ENCODE measurements at regions not wholly inside any gene's neighbourhood (a gene's known extent, or its start where the extent isn't known, plus 50 kb on each side); places are given as distances from the start of the nearest gene placed in this dataset.

DNA sequence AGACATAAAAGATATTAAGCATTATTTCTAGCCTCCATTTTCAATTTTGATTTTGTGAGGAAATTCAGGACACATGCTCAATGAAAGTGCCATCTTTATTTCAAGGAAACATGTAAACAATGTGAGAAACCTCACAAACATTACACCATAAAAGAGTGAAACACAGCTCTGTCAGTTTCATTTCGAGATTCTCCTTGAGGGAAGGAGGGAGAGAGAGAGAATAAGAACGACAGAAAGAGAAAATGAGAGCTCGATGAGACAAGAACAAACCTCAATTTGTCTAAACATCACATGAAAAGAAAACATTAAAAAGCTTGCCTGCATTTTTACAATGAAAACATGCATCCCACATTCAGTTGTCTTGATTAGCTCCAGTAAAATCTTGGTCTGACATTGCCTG lies 553.5 kb upstream of the MEF2C start:
- no peak for TF ChIP-seq EP300 (IDR thresholded peaks at IDR 0.05)
- TF ChIP-seq, protein P1, sequence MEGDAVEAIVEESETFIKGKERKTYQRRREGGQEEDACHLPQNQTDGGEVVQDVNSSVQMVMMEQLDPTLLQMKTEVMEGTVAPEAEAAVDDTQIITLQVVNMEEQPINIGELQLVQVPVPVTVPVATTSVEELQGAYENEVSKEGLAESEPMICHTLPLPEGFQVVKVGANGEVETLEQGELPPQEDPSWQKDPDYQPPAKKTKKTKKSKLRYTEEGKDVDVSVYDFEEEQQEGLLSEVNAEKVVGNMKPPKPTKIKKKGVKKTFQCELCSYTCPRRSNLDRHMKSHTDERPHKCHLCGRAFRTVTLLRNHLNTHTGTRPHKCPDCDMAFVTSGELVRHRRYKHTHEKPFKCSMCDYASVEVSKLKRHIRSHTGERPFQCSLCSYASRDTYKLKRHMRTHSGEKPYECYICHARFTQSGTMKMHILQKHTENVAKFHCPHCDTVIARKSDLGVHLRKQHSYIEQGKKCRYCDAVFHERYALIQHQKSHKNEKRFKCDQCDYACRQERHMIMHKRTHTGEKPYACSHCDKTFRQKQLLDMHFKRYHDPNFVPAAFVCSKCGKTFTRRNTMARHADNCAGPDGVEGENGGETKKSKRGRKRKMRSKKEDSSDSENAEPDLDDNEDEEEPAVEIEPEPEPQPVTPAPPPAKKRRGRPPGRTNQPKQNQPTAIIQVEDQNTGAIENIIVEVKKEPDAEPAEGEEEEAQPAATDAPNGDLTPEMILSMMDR (IDR thresholded peaks at IDR 0.05) = no peak

All from stomach (tissue), 4 donors.